ENCODE measurements at regions not wholly inside any gene's neighbourhood (a gene's known extent, or its start where the extent isn't known, plus 50 kb on each side); places are given as distances from the start of the nearest gene placed in this dataset.

DNA sequence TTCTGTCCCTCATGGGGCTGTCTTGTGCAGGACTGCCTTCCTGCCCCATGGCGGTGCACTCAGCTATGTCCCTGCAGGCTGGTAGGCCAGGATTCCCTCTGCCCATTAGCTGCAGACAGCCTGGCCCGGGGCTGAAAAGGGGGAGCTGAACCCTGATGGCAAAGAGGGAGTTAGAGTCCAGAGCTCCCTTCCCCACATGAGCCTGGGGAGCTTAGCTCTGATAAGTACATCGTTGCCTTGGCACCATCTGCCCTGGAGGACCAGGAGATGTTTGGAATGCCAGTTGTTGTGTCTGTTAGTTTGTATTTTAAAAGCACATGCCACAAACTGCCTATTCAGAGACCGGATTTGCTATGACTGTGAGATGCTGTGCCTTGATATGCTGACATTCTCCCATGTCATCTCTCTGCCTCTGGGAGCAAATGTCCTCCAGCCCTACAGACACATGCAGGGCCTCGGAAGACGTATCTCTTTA, 65.1 kb upstream of the AFF3 start:
- Histone ChIP-seq H3K36me3 (no peaks in the 10 kb centered on the region), H3K27me3 (no peaks in the 10 kb centered on the region), H4K20me1 (no peaks in the 10 kb centered on the region), H3K4me3 (no peak overlapping the region), H3K9ac (no peak overlapping the region), H3K4me1 (peaks cover 13% of the 10 kb centered on the region), H3K9me3 (peaks cover 1% of the 10 kb centered on the region; the same call in 1 of the 2 replicates), H3K27ac (no peak overlapping the region), H3K4me2 (no peak overlapping the region)
- TF ChIP-seq Cebpa-rat (IDR thresholded peaks at IDR 0.05): no peak

DNA sequence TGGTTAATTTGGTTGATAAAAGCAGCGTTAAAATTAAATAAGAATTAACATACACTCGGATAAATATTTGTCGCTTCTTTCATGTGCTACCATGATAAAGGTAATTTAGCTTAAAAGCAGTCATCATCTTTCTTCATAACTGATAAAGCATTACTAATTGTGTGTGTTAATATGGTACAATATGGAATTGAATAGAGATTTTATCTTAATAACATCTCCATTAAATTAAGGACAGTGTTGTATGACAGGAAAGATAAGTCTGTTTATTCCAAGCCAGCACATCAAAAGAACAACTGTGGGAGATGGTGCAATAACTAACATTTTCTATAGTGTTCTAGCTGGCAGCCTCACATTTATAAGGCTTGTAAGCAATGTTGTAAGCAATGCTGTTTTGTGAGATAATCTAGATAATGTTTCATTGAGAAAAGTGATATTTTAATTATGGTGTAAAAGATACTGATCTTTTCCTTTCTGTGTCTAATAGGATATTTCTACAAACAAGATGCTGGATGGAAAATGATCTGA, 64.4 kb upstream of the AFF3 start:
- peaks cover 8% of the 10 kb centered on the region for H3K9me3 ChIP-seq

DNA sequence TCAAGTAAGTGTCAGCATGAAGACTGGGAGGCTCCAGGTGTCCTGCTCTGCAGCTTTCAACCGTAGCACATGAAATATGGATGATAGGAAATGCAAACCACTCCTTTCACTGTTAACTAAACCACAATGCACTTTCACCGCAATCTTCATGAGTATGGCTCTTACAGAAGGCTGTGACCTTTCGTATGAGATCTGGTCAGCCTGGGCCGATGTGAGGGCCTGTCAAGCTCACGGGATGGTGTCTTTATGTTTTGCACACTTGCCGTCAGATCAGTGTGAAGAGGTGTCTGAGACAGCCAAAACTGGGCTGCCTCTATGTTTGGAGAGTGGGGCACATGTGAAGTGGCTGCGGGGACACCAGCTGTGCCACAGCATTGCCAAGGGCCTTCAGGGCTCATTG, 62.8 kb upstream of the AFF3 start:
- Histone ChIP-seq H4K20me1 (no peaks in the 10 kb centered on the region), H3K9ac (no peak overlapping the region), H3K27me3 (no peaks in the 10 kb centered on the region), H3K4me3 (no peak overlapping the region), H3K36me3 (no peaks in the 10 kb centered on the region), H3K4me1 (peaks cover 19% of the 10 kb centered on the region), H3K9me3 (peaks cover 11% of the 10 kb centered on the region), H3K27ac (no peak overlapping the region), H3K4me2 (peak overlapping the region; percentile 23)
- no peak for TF ChIP-seq Cebpa-rat (IDR thresholded peaks at IDR 0.05)

More for the DNA sequence above, 64.4 kb upstream of the AFF3 start:
- no peaks in the 10 kb centered on the region for H3K27me3 ChIP-seq
- H3K4me3 ChIP-seq: no peak overlapping the region
- no peak for TF ChIP-seq Cebpa-rat (IDR thresholded peaks at IDR 0.05)
- no peak overlapping the region for H3K27ac ChIP-seq
- H3K36me3 ChIP-seq: no peaks in the 10 kb centered on the region
- no peak overlapping the region for H3K4me2 ChIP-seq
- no peaks in the 10 kb centered on the region for H4K20me1 ChIP-seq
- peaks cover 16% of the 10 kb centered on the region for H3K4me1 ChIP-seq
- no peak overlapping the region for H3K9ac ChIP-seq

DNA sequence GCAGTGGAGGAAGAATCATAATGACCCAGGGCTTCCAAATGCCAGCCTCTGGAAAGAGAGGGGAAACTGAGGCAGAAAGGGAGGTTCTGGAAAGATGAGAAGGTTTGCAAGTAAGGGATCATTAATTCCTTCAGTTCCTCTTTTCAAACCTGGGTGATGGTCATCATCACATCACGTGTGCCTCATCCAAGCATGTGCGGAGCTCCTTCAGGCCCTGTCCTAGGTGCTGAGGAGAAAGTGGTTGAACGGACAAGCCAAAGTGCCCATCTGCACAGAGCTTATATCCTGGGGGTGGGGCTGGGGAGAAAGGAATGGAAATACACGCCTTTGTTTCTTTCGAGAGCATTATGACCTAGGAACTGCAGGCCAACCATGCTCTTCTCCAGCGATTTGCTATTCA, 60.2 kb upstream of the AFF3 start:
- Histone ChIP-seq H3K4me2 (no peak overlapping the region), H3K4me1 (peaks cover 19% of the 10 kb centered on the region), H3K9ac (no peak overlapping the region), H3K27me3 (no peaks in the 10 kb centered on the region), H3K4me3 (no peak overlapping the region), H3K27ac (no peak overlapping the region), H4K20me1 (no peaks in the 10 kb centered on the region), H3K36me3 (no peaks in the 10 kb centered on the region), H3K9me3 (peaks cover 11% of the 10 kb centered on the region)
- TF ChIP-seq Cebpa-rat (IDR thresholded peaks at IDR 0.05): no peak

DNA sequence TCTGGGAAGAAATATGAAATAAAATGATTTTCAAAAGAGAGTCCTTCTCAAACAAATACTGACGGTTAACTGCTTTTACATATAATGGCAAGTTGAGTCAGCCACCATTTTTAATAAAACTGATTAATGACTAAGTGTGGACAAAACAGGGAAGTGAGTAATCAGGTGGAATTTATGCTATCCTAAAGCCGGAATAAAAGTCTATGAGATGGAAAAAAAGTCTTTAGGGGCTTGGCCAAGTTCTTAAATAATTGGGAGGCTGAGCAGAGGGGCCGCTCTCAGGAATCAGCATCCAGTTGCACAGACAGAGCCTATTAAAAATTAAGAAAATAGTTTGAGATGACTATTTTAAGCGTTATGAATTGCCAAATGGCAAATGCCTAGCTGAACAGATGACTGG, 58.6 kb upstream of the AFF3 start:
- H3K9me3 ChIP-seq: peaks cover 11% of the 10 kb centered on the region
- H3K4me2 ChIP-seq: no peak overlapping the region
- TF ChIP-seq Cebpa-rat (IDR thresholded peaks at IDR 0.05): no peak

DNA sequence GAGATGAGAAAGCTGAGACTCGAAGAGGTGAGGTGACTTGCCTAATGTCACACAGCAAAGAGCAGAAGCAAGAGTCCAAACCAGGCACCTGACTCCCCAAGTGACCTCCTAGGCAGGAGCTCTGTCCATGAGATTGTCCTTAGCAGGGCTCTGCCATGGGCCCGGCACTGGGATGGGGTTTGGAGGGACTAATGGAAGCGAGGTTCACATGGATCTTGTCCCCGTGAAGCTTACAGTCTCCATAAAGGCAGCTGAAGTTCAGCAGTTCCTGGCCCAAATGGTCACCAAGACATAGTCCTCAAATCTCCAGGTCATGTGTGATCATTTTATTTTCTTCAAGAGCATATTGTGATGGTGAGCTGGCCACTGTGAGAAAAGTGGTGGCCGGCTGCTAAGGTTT, 57.0 kb upstream of the AFF3 start:
- Histone ChIP-seq H3K9me3 (peaks cover 11% of the 10 kb centered on the region), H3K4me2 (no peak overlapping the region), H3K27ac (no peak overlapping the region), H3K36me3 (no peaks in the 10 kb centered on the region), H3K9ac (no peak overlapping the region), H3K4me1 (peaks cover 6% of the 10 kb centered on the region), H3K4me3 (no peak overlapping the region), H4K20me1 (no peaks in the 10 kb centered on the region), H3K27me3 (no peaks in the 10 kb centered on the region)
- no peak for TF ChIP-seq Cebpa-rat (IDR thresholded peaks at IDR 0.05)

More for the DNA sequence above, 58.6 kb upstream of the AFF3 start:
- H3K9ac ChIP-seq: no peak overlapping the region
- no peaks in the 10 kb centered on the region for H3K27me3 ChIP-seq
- no peaks in the 10 kb centered on the region for H4K20me1 ChIP-seq
- peaks cover 19% of the 10 kb centered on the region for H3K4me1 ChIP-seq
- no peak overlapping the region for H3K27ac ChIP-seq
- H3K36me3 ChIP-seq: no peaks in the 10 kb centered on the region
- no peak overlapping the region for H3K4me3 ChIP-seq

DNA sequence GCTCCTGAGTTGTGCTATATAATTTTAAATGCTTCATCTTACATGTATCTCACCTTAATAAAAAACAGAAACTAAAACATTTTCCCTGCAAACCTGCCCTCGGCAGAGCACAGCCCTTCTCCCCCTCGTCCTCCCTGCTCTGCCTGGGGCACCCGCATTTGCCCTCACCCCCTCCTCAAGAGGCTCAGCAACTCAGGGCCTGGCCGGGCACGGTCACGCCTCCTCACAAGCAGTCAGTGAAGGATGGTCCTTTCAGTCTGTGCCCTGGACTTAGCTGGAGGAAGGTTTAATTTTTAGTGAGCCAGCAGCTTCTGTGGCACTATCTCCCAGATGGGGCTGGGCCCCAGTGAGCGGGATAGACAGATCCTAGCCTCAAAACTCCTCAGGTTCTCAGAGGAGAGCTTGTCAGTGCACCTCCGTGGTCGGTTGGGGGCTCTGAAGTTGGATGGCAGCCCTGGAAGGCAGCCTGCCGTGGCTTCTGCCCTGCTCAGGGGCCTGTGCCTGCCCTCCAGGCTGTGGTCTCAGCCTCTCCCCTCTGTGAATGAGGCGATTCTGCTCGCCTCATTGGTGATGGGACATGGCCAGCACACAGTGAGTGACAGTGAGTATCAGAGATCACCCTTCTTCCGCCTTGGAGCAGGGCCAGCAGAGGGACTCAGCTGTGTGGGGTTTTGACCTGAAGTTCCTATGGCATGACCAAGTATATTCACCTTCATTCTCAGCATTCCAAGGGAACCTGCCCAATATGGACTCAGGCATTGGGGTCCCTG, 56.3 kb upstream of the AFF3 start:
- Histone ChIP-seq H3K4me3 (no peak overlapping the region), H3K27ac (no peak overlapping the region), H3K4me1 (peaks cover 6% of the 10 kb centered on the region), H3K9ac (no peak overlapping the region), H3K36me3 (no peaks in the 10 kb centered on the region), H3K4me2 (no peak overlapping the region), H3K9me3 (peaks cover 11% of the 10 kb centered on the region), H4K20me1 (no peaks in the 10 kb centered on the region), H3K27me3 (no peaks in the 10 kb centered on the region)
- no peak for TF ChIP-seq Cebpa-rat (IDR thresholded peaks at IDR 0.05)

DNA sequence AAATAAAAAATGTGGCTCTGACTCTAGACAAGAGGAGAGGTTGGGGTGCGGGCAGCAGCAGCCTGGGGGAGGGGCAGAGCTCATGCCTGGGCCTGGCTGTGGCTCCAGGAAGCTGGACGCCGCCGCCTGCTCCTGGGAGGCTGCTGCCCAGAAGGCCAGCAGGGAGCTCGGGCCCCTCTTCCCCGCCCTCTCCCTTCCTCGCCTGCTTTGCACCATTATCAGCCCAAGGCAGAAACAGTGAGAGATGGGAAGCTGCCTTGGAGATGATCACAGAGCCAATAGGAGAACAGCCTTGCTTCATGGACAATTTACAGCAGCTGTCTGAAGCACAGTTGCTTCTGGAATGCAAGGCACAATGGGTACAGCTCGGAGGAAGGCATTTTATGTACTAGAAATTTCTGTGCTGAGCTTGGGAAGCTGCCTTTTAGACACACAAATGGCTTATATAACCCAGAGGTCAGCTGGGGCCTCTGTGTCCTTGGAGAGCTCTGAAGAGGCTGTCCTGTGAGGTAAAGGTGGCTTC, 55.3 kb upstream of the AFF3 start:
- Histone ChIP-seq H3K4me2 (no peak overlapping the region), H3K27ac (no peak overlapping the region)

DNA sequence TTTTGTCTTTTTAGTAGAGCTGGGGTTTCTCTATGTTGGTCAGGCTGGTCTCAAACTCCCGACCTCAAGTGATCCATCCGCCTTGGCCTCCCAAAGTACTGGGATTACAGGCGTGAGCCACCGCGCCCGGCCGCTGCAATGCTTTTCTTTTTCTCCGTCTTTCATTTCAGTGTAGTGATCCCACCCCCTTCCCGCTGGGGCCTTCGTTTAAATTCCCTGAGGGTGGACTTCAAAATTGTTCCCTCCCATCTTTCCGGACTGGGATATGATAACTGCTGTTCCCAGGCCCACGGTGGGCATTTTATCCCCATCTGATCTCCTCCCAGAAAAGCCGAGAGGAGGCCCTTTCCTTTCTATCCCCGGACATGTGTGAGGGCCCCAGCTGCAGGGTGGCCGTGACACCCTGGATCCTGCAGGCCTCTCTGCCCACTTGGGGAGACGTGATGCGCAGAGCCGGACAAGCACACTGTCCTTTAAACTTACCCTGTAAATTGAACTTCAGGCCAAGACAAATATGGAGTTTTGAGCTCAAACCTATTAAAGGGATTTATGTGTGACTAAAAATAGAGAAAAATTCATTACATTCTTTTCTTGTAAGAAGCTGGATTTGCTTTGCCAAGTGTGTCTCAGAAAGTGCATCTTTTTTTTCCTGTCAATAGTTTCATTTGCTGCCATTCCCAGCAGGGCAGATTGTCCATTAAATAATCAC, 54.5 kb upstream of the AFF3 start:
- no peaks in the 10 kb centered on the region for H3K27me3 ChIP-seq
- peaks cover 5% of the 10 kb centered on the region for H3K9me3 ChIP-seq
- H3K27ac ChIP-seq: no peak overlapping the region
- H3K4me1 ChIP-seq: peaks cover 5% of the 10 kb centered on the region
- no peak overlapping the region for H3K9ac ChIP-seq
- H3K4me3 ChIP-seq: no peak overlapping the region
- no peak overlapping the region for H3K4me2 ChIP-seq
- H3K36me3 ChIP-seq: no peaks in the 10 kb centered on the region
- TF ChIP-seq Cebpa-rat (IDR thresholded peaks at IDR 0.05): no peak
- no peaks in the 10 kb centered on the region for H4K20me1 ChIP-seq

More for the DNA sequence above, 55.3 kb upstream of the AFF3 start:
- Histone ChIP-seq H3K9me3 (peaks cover 11% of the 10 kb centered on the region), H3K4me1 (peaks cover 6% of the 10 kb centered on the region), H3K9ac (no peak overlapping the region), H4K20me1 (no peaks in the 10 kb centered on the region), H3K27me3 (no peaks in the 10 kb centered on the region), H3K4me3 (no peak overlapping the region), H3K36me3 (no peaks in the 10 kb centered on the region)
- TF ChIP-seq Cebpa-rat (IDR thresholded peaks at IDR 0.05): no peak

DNA sequence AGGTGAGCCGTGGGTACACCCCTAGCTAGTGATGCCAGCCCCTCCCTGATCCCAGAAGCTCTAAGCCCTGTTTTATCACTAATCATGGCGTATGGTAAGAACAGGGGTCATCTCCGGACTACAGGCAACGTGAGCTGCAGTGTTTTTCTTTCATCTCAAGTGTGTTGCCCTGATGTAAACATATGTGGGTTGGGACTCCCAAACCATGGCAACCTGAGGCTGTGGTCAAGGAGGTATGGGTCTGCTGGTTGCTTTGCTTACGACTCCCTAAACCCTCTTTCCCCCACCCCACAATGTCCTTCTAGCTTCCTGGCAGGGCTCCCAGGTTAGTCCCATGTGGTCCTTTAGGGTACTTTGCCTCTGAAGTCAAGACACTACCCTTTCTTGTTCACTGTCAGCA, 53.6 kb upstream of the AFF3 start:
- no peaks in the 10 kb centered on the region for H3K27me3 ChIP-seq
- no peak overlapping the region for H3K4me3 ChIP-seq
- no peak overlapping the region for H3K4me2 ChIP-seq
- H4K20me1 ChIP-seq: no peaks in the 10 kb centered on the region
- H3K4me1 ChIP-seq: no peaks in the 10 kb centered on the region
- no peak overlapping the region for H3K9ac ChIP-seq
- no peak overlapping the region for H3K27ac ChIP-seq
- no peak for TF ChIP-seq Cebpa-rat (IDR thresholded peaks at IDR 0.05)
- no peaks in the 10 kb centered on the region for H3K9me3 ChIP-seq
- no peaks in the 10 kb centered on the region for H3K36me3 ChIP-seq

All from BLaER1 (cell line).